ENCODE measurements at regions not wholly inside any gene's neighbourhood (a gene's known extent, or its start where the extent isn't known, plus 50 kb on each side); places are given as distances from the start of the nearest gene placed in this dataset.

- no peak for TF ChIP-seq ZNF16 (tag by site-specific recombination; IDR thresholded peaks at IDR 0.05; ENCODE audit: low read depth)
- no peak for TF ChIP-seq ZNF335 (tag by site-specific recombination; conservative IDR thresholded peaks at IDR 0.05)
Measured at GRCh38 chr1:163796394-163796821, 474.7 kb downstream of the NUF2 start.

All from HEK293 (cell line).